ENCODE measurements at regions not wholly inside any gene's neighbourhood (a gene's known extent, or its start where the extent isn't known, plus 50 kb on each side); places are given as distances from the start of the nearest gene placed in this dataset.

GRCh38 chr18:78913395-78913794 is 66.2 kb upstream of the SALL3 start:
- TF ChIP-seq POLR2AphosphoS5 (IDR thresholded peaks at IDR 0.05; ENCODE audit: low read depth, low read length) (no peak), TAF1 (IDR thresholded peaks at IDR 0.05; ENCODE audit: borderline replicate concordance, insufficient read depth, low read length) (no peak), FOXP2 (optimal IDR thresholded peaks at IDR 0.05; ENCODE audit: borderline replicate concordance, extremely low read depth, extremely low read length, insufficient read depth) (no peak), SIN3A (IDR thresholded peaks at IDR 0.05; ENCODE audit: borderline replicate concordance, insufficient read depth, low read length) (no peak)
- TF ChIP-seq, protein P1, sequence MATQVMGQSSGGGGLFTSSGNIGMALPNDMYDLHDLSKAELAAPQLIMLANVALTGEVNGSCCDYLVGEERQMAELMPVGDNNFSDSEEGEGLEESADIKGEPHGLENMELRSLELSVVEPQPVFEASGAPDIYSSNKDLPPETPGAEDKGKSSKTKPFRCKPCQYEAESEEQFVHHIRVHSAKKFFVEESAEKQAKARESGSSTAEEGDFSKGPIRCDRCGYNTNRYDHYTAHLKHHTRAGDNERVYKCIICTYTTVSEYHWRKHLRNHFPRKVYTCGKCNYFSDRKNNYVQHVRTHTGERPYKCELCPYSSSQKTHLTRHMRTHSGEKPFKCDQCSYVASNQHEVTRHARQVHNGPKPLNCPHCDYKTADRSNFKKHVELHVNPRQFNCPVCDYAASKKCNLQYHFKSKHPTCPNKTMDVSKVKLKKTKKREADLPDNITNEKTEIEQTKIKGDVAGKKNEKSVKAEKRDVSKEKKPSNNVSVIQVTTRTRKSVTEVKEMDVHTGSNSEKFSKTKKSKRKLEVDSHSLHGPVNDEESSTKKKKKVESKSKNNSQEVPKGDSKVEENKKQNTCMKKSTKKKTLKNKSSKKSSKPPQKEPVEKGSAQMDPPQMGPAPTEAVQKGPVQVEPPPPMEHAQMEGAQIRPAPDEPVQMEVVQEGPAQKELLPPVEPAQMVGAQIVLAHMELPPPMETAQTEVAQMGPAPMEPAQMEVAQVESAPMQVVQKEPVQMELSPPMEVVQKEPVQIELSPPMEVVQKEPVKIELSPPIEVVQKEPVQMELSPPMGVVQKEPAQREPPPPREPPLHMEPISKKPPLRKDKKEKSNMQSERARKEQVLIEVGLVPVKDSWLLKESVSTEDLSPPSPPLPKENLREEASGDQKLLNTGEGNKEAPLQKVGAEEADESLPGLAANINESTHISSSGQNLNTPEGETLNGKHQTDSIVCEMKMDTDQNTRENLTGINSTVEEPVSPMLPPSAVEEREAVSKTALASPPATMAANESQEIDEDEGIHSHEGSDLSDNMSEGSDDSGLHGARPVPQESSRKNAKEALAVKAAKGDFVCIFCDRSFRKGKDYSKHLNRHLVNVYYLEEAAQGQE (IDR thresholded peaks at IDR 0.05; ENCODE audit: insufficient read depth in 1 of 2, low read depth in 2 of 2, low read length in 2 of 2) = no peak

- TF ChIP-seq FOXP2 (optimal IDR thresholded peaks at IDR 0.05; ENCODE audit: borderline replicate concordance, extremely low read depth, extremely low read length, insufficient read depth) (no peak), SIN3A (IDR thresholded peaks at IDR 0.05; ENCODE audit: borderline replicate concordance, insufficient read depth, low read length) (no peak), TAF1 (IDR thresholded peaks at IDR 0.05; ENCODE audit: borderline replicate concordance, insufficient read depth, low read length) (no peak), POLR2AphosphoS5 (IDR thresholded peaks at IDR 0.05; ENCODE audit: low read depth, low read length) (no peak)
- TF ChIP-seq, protein P1 (IDR thresholded peaks at IDR 0.05; ENCODE audit: insufficient read depth in 1 of 2, low read depth in 2 of 2, low read length in 2 of 2) = no peak
These were observed 65.8 kb upstream of the SALL3 start for GRCh38 chr18:78913830-78914231.

DNA sequence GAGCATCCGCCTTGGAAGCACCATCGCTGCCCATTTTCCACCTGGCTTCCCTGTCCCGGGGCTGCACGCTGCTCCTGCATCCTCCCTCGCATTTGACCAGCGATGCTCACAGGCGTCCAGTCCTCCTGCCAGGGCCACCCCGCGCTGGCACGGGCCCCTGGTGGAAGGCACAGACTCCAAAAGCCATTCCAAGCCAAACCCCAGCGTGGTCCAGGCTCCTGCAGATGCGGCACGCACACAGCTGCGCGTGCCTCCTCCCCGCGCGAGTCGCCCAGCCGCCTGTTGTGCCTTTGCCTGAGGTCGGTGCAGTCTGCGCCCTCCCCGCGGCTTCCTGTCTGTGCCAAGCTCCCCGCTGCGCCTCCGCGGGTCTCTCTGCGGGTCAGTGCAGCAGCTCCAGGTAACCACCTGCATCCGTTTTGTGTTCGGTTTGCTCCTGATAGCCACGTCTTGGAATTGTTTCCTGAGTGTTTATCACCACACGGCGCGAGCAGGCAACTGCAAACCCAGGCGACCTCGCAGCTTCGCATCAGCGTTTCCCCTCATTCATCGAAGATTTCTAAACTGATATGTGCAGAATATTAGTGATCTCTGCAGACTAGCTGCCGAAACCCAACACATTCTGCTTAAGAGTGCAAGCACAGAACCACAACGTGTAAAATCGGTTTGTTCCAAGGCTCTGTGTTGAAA is 65.2 kb upstream of the SALL3 start:
- TF ChIP-seq TAF1 (IDR thresholded peaks at IDR 0.05; ENCODE audit: borderline replicate concordance, insufficient read depth, low read length) (no peak), POLR2AphosphoS5 (IDR thresholded peaks at IDR 0.05; ENCODE audit: low read depth, low read length) (no peak), FOXP2 (optimal IDR thresholded peaks at IDR 0.05; ENCODE audit: borderline replicate concordance, extremely low read depth, extremely low read length, insufficient read depth) (no peak), SIN3A (IDR thresholded peaks at IDR 0.05; ENCODE audit: borderline replicate concordance, insufficient read depth, low read length) (no peak)
- TF ChIP-seq, protein P1 (IDR thresholded peaks at IDR 0.05; ENCODE audit: insufficient read depth in 1 of 2, low read depth in 2 of 2, low read length in 2 of 2) = no peak

DNA sequence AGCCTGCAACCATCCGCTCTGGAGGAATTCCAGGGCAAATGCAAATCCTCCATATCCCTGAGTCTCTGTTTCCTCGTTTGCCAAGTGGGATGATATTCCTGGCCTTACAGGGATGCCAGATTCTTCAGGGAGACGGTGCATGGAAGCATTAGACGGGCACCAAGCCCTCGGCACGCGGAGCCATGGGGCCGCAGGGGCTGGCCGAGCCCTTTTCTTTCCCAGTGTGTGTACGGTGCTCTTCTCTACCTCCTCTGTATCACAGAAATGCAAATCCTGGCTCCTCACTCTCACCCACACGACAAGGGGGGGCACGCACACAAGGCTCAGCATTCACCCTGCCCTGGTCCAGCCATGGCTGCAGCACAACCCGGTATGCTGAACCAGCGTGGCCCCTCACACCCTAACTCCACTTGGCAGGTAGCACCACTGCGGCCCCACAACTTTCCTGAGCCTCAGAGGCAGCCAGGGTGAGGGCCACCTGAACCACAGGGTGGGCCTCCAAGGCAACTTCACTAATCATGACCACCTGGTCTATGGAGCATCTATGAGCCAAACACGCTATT is 64.1 kb upstream of the SALL3 start:
- TF ChIP-seq SIN3A (IDR thresholded peaks at IDR 0.05; ENCODE audit: borderline replicate concordance, insufficient read depth, low read length) (no peak), POLR2AphosphoS5 (IDR thresholded peaks at IDR 0.05; ENCODE audit: low read depth, low read length) (no peak)

DNA sequence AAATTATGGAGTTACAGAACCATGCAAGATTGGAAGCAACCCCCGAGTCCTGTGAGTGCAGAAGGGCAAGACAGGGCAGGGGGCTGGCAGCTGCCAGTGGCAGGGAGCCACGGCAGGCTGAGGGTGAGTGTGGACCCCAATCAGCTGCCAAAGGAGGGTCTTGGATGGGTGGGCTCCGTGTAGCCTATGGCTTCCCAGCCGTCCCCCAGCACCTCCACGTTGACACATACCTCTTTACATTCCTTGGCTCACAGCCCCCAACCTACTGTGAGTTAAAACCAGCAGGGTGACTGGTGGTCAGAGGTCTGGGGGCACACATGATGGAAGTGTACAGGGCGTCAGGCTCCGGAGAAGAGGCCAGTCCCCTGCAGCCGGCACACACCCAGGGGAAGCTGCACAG is 60.9 kb upstream of the SALL3 start:
- TF ChIP-seq, protein P1 (IDR thresholded peaks at IDR 0.05; ENCODE audit: insufficient read depth in 1 of 2, low read depth in 2 of 2, low read length in 2 of 2) = no peak
- TF ChIP-seq SIN3A (IDR thresholded peaks at IDR 0.05; ENCODE audit: borderline replicate concordance, insufficient read depth, low read length) = no peak
- no peak for TF ChIP-seq TAF1 (IDR thresholded peaks at IDR 0.05; ENCODE audit: borderline replicate concordance, insufficient read depth, low read length)
- no peak for TF ChIP-seq FOXP2 (optimal IDR thresholded peaks at IDR 0.05; ENCODE audit: borderline replicate concordance, extremely low read depth, extremely low read length, insufficient read depth)
- no peak for TF ChIP-seq POLR2AphosphoS5 (IDR thresholded peaks at IDR 0.05; ENCODE audit: low read depth, low read length)
